GM23338 (cell line): ENCODE measurements at regions not wholly inside any gene's neighbourhood (a gene's known extent, or its start where the extent isn't known, plus 50 kb on each side); places are given as distances from the start of the nearest gene placed in this dataset.

Experiments
- ATAC-seq: fragments of 200-7000 bp; cut with Tn5 transposase; 3 replicates; pipeline ENCODE4 v1.9.1; 2020
- DNase-seq: peaks from one replicate; pipeline ENCODE4 v3.0.0-alpha.2; 2015; ENCODE audit warnings: low spot score
- H2AFZ ChIP-seq: fragments of 200-600 bp; sonication (generic); 2 replicates; pipeline ENCODE4 v1.8.0; 2016; ENCODE audit warnings: antibody characterized with exemption, mild to moderate bottlenecking, moderate library complexity
- H3F3A ChIP-seq: fragments of 200-600 bp; sonication (generic); replicated peaks from 2 replicates; pipeline ENCODE4 v1.8.0; 2017; ENCODE audit warnings: antibody characterized with exemption, mixed run types, low read depth
- H3K27ac ChIP-seq: fragments of 200-600 bp; sonication (generic); 2 replicates; pipeline ENCODE4 v1.6.1; 2016; ENCODE audit warnings: low read depth
- H3K27me3 ChIP-seq: fragments of 200-600 bp; sonication (generic); 2 replicates; pipeline ENCODE4 v1.8.0; 2016; ENCODE audit warnings: mild to moderate bottlenecking, mixed run types, moderate library complexity; ENCODE audit not compliant: insufficient read depth
- H3K36me3 ChIP-seq: fragments of 200-600 bp; sonication (generic); 2 replicates; pipeline ENCODE4 v1.8.0; 2016; ENCODE audit warnings: mild to moderate bottlenecking; ENCODE audit not compliant: insufficient read depth
- H3K4me1 ChIP-seq: fragments of 200-600 bp; sonication (generic); 2 replicates; pipeline ENCODE4 v1.8.0; 2016; ENCODE audit warnings: mild to moderate bottlenecking, moderate library complexity; ENCODE audit not compliant: insufficient read depth
- H3K4me2 ChIP-seq: fragments of 200-600 bp; sonication (generic); 2 replicates; pipeline ENCODE4 v1.7.1; 2017; ENCODE audit warnings: mixed run types
- H3K4me3 ChIP-seq: fragments of 200-600 bp; sonication (generic); 2 replicates; pipeline ENCODE4 v1.6.1; 2016; ENCODE audit warnings: mixed run types
- H3K79me2 ChIP-seq: fragments of 200-600 bp; sonication (generic); replicated peaks from 2 replicates; pipeline ENCODE4 v1.8.0; 2017; ENCODE audit warnings: mild to moderate bottlenecking; ENCODE audit not compliant: insufficient read depth
- H3K9me2 ChIP-seq: fragments of 200-600 bp; sonication (generic); 2 replicates; pipeline ENCODE4 v1.8.0; 2017; ENCODE audit not compliant: insufficient read depth
- H4K20me1 ChIP-seq: fragments of 200-600 bp; sonication (generic); replicated peaks from 2 replicates; pipeline ENCODE4 v1.8.0; 2017; ENCODE audit warnings: mild to moderate bottlenecking; ENCODE audit not compliant: insufficient read depth
- H3K27ac Mint-ChIP-seq: 2 replicates; pipeline ENCODE4 v1.8.0; 2020; ENCODE audit warnings: inconsistent platforms, mild to moderate bottlenecking, moderate library complexity, mixed read lengths
- H3K27me3 Mint-ChIP-seq: 3 replicates; pipeline ENCODE4 v1.8.0; 2022; ENCODE audit warnings: low read depth, mild to moderate bottlenecking, moderate library complexity, mixed read lengths, inconsistent platforms; ENCODE audit not compliant: insufficient read depth, poor library complexity
- H3K36me3 Mint-ChIP-seq: 3 replicates; pipeline ENCODE4 v1.8.0; 2021; ENCODE audit warnings: low read depth, mild to moderate bottlenecking, inconsistent platforms, moderate library complexity, mixed read lengths
- H3K4me1 Mint-ChIP-seq: 3 replicates; pipeline ENCODE4 v1.8.0; 2020; ENCODE audit warnings: mild to moderate bottlenecking, inconsistent platforms, mixed read lengths
- H3K4me3 Mint-ChIP-seq: 3 replicates; pipeline ENCODE4 v1.8.0; 2021; ENCODE audit warnings: moderate library complexity, mild to moderate bottlenecking, inconsistent platforms, mixed read lengths
- H3K9me3 Mint-ChIP-seq: 3 replicates; pipeline ENCODE4 v1.8.0; 2020; ENCODE audit warnings: moderate library complexity, mild to moderate bottlenecking, inconsistent platforms, mixed read lengths
- CREB1 ChIP-seq: fragments of 250-450 bp; sonication (Bioruptor Pico); IDR thresholded peaks from 2 replicates; pipeline ENCODE4 v1.5.0; 2020; ENCODE audit warnings: low read depth, mild to moderate bottlenecking, moderate library complexity
- ETS1 ChIP-seq: IDR thresholded peaks from 2 replicates; pipeline ENCODE4 v1.6.1; 2016; ENCODE audit warnings: antibody characterized with exemption
- EZH2 ChIP-seq: fragments of 200-600 bp; sonication (generic); IDR thresholded peaks from one replicate; pipeline ENCODE4 v1.8.0; 2017; ENCODE audit warnings: antibody characterized with exemption, mild to moderate bottlenecking, low read depth; ENCODE audit not compliant: unreplicated experiment
- JUNB ChIP-seq: IDR thresholded peaks from one replicate; pipeline ENCODE4 v1.6.1; 2016; ENCODE audit warnings: antibody characterized with exemption; ENCODE audit not compliant: unreplicated experiment
- NANOG ChIP-seq: IDR thresholded peaks from 2 replicates; pipeline ENCODE4 v1.6.1; 2016; ENCODE audit warnings: antibody characterized with exemption, borderline replicate concordance
- POLR2AphosphoS5 ChIP-seq: IDR thresholded peaks from 2 replicates; pipeline ENCODE4 v1.6.1; 2016; ENCODE audit warnings: antibody characterized with exemption, low read depth
- REST ChIP-seq: IDR thresholded peaks from one replicate; pipeline ENCODE4 v1.6.1; 2018; ENCODE audit warnings: antibody characterized with exemption; ENCODE audit not compliant: unreplicated experiment
- ZNF114 ChIP-seq: fragments of 250-450 bp; sonication (Bioruptor Pico); IDR thresholded peaks from 2 replicates; pipeline ENCODE4 v1.5.0; 2020; ENCODE audit warnings: mild to moderate bottlenecking, moderate library complexity
- ZNF331 ChIP-seq: fragments of 250-450 bp; sonication (Bioruptor Pico); IDR thresholded peaks from 2 replicates; pipeline ENCODE4 v1.5.0; 2020; ENCODE audit warnings: low read depth, mild to moderate bottlenecking, moderate library complexity
- TF ChIP-seq, protein P1 (sequence below), 2 experiments: fragments of 200-600 bp in 1 of 2; sonication (generic) in 1 of 2; conservative IDR thresholded peaks; 2 replicates each; pipeline versions ENCODE4 v1.5.1 to v1.6.1; 2016 to 2017; ENCODE audit warnings: antibody characterized with exemption in 2 of 2, low read depth in 2 of 2, mild to moderate bottlenecking in 2 of 2, moderate library complexity in 1 of 2

DNA sequence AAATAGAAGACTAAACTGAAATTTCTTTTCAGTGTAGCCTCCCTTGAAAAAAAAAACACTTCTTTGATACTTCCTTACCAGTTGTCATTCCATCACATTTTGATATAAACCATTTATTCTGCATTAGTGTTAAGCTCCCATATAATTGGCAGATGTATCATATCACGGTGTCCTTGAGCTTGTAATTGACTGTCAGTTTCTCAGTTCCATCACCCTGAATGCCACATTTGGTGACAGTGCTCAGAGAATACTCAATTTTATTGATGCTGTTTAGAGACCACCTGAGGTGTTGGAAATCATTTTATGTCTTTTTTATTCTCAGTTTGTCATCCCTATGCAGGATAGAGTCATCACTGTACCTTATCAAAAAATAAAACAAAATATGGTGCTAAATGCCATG lies 1528.2 kb downstream of the RAPGEF2 start:
- H3K27ac Mint-ChIP-seq = no peak overlapping the region
- H3K4me2 ChIP-seq = no peak overlapping the region
- H3K36me3 ChIP-seq = no peaks in the 10 kb centered on the region
- no peaks in the 10 kb centered on the region for H4K20me1 ChIP-seq
- H3K27me3 ChIP-seq = no peaks in the 10 kb centered on the region
- H3K4me3 Mint-ChIP-seq = no peak overlapping the region
- peaks cover 4% of the 10 kb centered on the region; the same call in 1 of the 2 replicates for H3K9me2 ChIP-seq
- H3K27ac ChIP-seq = no peak overlapping the region
- no peaks in the 10 kb centered on the region for H3K27me3 Mint-ChIP-seq
- H3F3A ChIP-seq = no peaks in the 10 kb centered on the region
- no peaks in the 10 kb centered on the region for H3K4me1 ChIP-seq
- DNase-seq (no peak), ATAC-seq (no peak)
- H3K9me3 Mint-ChIP-seq = peaks cover 9% of the 10 kb centered on the region; the same call in 2 of the 3 replicates
- no peak overlapping the region for H2AFZ ChIP-seq
- no peaks in the 10 kb centered on the region for H3K4me1 Mint-ChIP-seq
- H3K4me3 ChIP-seq = no peak overlapping the region
- peaks cover 3% of the 10 kb centered on the region; the same call in 2 of the 3 replicates for H3K36me3 Mint-ChIP-seq
- TF ChIP-seq NANOG = no peak
- TF ChIP-seq CREB1 (CRISPR knock-in tag) = no peak
- TF ChIP-seq, protein P1, sequence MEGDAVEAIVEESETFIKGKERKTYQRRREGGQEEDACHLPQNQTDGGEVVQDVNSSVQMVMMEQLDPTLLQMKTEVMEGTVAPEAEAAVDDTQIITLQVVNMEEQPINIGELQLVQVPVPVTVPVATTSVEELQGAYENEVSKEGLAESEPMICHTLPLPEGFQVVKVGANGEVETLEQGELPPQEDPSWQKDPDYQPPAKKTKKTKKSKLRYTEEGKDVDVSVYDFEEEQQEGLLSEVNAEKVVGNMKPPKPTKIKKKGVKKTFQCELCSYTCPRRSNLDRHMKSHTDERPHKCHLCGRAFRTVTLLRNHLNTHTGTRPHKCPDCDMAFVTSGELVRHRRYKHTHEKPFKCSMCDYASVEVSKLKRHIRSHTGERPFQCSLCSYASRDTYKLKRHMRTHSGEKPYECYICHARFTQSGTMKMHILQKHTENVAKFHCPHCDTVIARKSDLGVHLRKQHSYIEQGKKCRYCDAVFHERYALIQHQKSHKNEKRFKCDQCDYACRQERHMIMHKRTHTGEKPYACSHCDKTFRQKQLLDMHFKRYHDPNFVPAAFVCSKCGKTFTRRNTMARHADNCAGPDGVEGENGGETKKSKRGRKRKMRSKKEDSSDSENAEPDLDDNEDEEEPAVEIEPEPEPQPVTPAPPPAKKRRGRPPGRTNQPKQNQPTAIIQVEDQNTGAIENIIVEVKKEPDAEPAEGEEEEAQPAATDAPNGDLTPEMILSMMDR (conservative IDR thresholded peaks at IDR 0.05; ENCODE audit: low read depth in 2 of 2) = no peak
- TF ChIP-seq ETS1 = no peak
- no peak for TF ChIP-seq ZNF331 (CRISPR knock-in tag)
- no peak for TF ChIP-seq JUNB
- no peak for TF ChIP-seq EZH2
- no peak for TF ChIP-seq POLR2AphosphoS5
- TF ChIP-seq ZNF114 (CRISPR knock-in tag) = no peak
- TF ChIP-seq REST = no peak
- H3K79me2 ChIP-seq = no peaks in the 10 kb centered on the region

DNA sequence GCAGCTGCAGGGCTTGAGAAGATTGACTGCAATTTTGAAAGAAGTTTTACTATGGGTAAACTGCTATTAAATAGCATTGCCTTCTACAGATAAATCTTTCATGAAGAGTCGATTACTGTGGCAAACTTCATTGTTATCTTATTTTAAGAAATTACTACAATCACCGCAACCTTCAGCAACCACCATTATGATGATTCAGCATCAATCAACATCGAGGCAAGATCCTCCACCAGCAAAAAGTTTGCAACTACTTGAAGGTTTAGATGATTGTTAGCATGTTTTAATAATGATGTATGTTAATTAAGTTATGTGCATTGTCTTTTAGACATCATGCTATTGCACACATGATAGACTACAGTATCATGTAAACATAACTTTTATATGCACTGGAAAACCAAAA lies 1511.0 kb downstream of the FSTL5 start:
- Mint-ChIP-seq H3K27me3 (no peaks in the 10 kb centered on the region), H3K4me1 (no peaks in the 10 kb centered on the region), H3K4me3 (no peak overlapping the region), H3K9me3 (peaks cover 3% of the 10 kb centered on the region; the same call in 2 of the 3 replicates), H3K27ac (no peak overlapping the region), H3K36me3 (no peaks in the 10 kb centered on the region)
- Histone ChIP-seq H2AFZ (no peak overlapping the region), H3K27me3 (no peaks in the 10 kb centered on the region), H4K20me1 (no peaks in the 10 kb centered on the region), H3K9me2 (peaks cover 6% of the 10 kb centered on the region; the same call in 1 of the 2 replicates), H3K36me3 (no peaks in the 10 kb centered on the region), H3K4me3 (no peak overlapping the region), H3K4me2 (no peak overlapping the region), H3F3A (no peaks in the 10 kb centered on the region), H3K27ac (no peak overlapping the region), H3K4me1 (no peaks in the 10 kb centered on the region), H3K79me2 (no peaks in the 10 kb centered on the region)
- DNase-seq = no peak
- no peak for ATAC-seq
- TF ChIP-seq ETS1 = no peak
